ENCODE measurements at regions not wholly inside any gene's neighbourhood (a gene's known extent, or its start where the extent isn't known, plus 50 kb on each side); places are given as distances from the start of the nearest gene placed in this dataset.
"Not testable (repeated sequence)": the region's sequence is repeated elsewhere in the genome, so short reads cannot be mapped to it uniquely, and the experiment has no call there.

GRCh38 chr4:42284030-42284429, 113.3 kb upstream of the SHISA3 start:
- BruUV-seq (replicated peaks) = no TSS peak
- intact Hi-C loops (cut with micrococcal nuclease) = loop anchor here (5.0 to 10.0 kb wide), 3 partner anchors 292 to 583 kb away; partner anchors contain the start of genes ATP8A1 and SLC30A9
- H3K4me3 ChIP-seq (replicated peaks in 1 of 2; ENCODE audit: low read depth in 1 of 2, low read length in 2 of 2) = no peak overlapping the region
- ATAC-seq (no peak), DNase-seq (ENCODE audit: low read depth, low spot score) (no peak)
- POLR2A ChIA-PET = no interaction called here
- no peaks in the 10 kb centered on the region for H3K36me3 ChIP-seq (ENCODE audit: control insufficient read depth in 1 of 2, insufficient read depth in 2 of 2, low read length in 2 of 2)
- no peaks in the 10 kb centered on the region for H3K9me3 ChIP-seq (ENCODE audit: control insufficient read depth in 1 of 2, insufficient read depth in 1 of 2, low read depth in 1 of 2, low read length in 2 of 2)
- no peaks in the 10 kb centered on the region for H4K20me1 ChIP-seq (ENCODE audit: insufficient read depth)
- TF ChIP-seq JUND (IDR thresholded peaks at IDR 0.05) = no peak
- TF ChIP-seq YY1 (IDR thresholded peaks at IDR 0.05; ENCODE audit: extremely low read depth, insufficient replicate concordance, low read depth, low read length) = no peak
- TF ChIP-seq EZH2phosphoT487 (IDR thresholded peaks at IDR 0.05; ENCODE audit: borderline replicate concordance) = no peak
- TF ChIP-seq ZFX (IDR thresholded peaks at IDR 0.05) = no peak
- no peak for TF ChIP-seq RAD21 (IDR thresholded peaks at IDR 0.05; ENCODE audit: low read depth)
- no peak for TF ChIP-seq EZH2 (IDR thresholded peaks at IDR 0.05)
- TF ChIP-seq, protein P1, sequence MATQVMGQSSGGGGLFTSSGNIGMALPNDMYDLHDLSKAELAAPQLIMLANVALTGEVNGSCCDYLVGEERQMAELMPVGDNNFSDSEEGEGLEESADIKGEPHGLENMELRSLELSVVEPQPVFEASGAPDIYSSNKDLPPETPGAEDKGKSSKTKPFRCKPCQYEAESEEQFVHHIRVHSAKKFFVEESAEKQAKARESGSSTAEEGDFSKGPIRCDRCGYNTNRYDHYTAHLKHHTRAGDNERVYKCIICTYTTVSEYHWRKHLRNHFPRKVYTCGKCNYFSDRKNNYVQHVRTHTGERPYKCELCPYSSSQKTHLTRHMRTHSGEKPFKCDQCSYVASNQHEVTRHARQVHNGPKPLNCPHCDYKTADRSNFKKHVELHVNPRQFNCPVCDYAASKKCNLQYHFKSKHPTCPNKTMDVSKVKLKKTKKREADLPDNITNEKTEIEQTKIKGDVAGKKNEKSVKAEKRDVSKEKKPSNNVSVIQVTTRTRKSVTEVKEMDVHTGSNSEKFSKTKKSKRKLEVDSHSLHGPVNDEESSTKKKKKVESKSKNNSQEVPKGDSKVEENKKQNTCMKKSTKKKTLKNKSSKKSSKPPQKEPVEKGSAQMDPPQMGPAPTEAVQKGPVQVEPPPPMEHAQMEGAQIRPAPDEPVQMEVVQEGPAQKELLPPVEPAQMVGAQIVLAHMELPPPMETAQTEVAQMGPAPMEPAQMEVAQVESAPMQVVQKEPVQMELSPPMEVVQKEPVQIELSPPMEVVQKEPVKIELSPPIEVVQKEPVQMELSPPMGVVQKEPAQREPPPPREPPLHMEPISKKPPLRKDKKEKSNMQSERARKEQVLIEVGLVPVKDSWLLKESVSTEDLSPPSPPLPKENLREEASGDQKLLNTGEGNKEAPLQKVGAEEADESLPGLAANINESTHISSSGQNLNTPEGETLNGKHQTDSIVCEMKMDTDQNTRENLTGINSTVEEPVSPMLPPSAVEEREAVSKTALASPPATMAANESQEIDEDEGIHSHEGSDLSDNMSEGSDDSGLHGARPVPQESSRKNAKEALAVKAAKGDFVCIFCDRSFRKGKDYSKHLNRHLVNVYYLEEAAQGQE (IDR thresholded peaks at IDR 0.05; ENCODE audit: low read depth) = no peak
- TF ChIP-seq SP1 (IDR thresholded peaks at IDR 0.05; ENCODE audit: low read depth) = no peak
- TF ChIP-seq ELF1 (IDR thresholded peaks at IDR 0.05; ENCODE audit: borderline replicate concordance, low read depth) = no peak
- TF ChIP-seq, protein P2, sequence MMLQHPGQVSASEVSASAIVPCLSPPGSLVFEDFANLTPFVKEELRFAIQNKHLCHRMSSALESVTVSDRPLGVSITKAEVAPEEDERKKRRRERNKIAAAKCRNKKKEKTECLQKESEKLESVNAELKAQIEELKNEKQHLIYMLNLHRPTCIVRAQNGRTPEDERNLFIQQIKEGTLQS (IDR thresholded peaks at IDR 0.05) = no peak
- TF ChIP-seq POLR2AphosphoS5 (IDR thresholded peaks at IDR 0.05; ENCODE audit: low read depth, low read length) = no peak
- no peak for TF ChIP-seq POLR2A (IDR thresholded peaks at IDR 0.05; ENCODE audit: borderline replicate concordance, extremely low read depth, insufficient read depth, insufficient read length)
- TF ChIP-seq, protein P3, sequence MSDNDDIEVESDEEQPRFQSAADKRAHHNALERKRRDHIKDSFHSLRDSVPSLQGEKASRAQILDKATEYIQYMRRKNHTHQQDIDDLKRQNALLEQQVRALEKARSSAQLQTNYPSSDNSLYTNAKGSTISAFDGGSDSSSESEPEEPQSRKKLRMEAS (IDR thresholded peaks at IDR 0.05) = no peak
- TF ChIP-seq CBX3 (IDR thresholded peaks at IDR 0.05; ENCODE audit: low read depth) = no peak
- no peak for TF ChIP-seq ZBTB33 (IDR thresholded peaks at IDR 0.05; ENCODE audit: extremely low read depth, insufficient replicate concordance, low read length)
- no peak for TF ChIP-seq ZNF274 (IDR thresholded peaks at IDR 0.05; ENCODE audit: low read depth, low read length)
- no peak for TF ChIP-seq SIN3A (IDR thresholded peaks at IDR 0.05; ENCODE audit: low read depth)
- TF ChIP-seq SRF (IDR thresholded peaks at IDR 0.05; ENCODE audit: low read depth) = no peak
- no peaks in the 10 kb centered on the region for H3K9me2 ChIP-seq (ENCODE audit: insufficient read depth)
- no peak overlapping the region for H3K27ac ChIP-seq (ENCODE audit: low read depth, low read length)
- RAD21 ChIA-PET (ENCODE audit: low non-redundant PET in 1 of 2, low total read pairs in 2 of 2, uncharacterized antibody in 2 of 2, unreplicated experiment in 2 of 2) = interaction anchor here in 1 of 2 experiments (0.9 kb wide), 1 partner anchor 236 kb away, joined by 3 read pairs; no protein-coding TSS in a partner anchor
- H3K9ac ChIP-seq (ENCODE audit: low read length) = no peak overlapping the region
- peaks cover 0 to 7% of the 10 kb centered on the region in 2 experiments; a peak in 1 of 4 replicates for H3K4me1 ChIP-seq (ENCODE audit: control insufficient read depth in 1 of 2, insufficient read depth in 2 of 2, low read length in 2 of 2)
- no peak overlapping the region for H3K4me2 ChIP-seq (ENCODE audit: low read length)
- no peaks in the 10 kb centered on the region for H3K79me2 ChIP-seq (ENCODE audit: insufficient read depth, low read length)
- CTCF ChIA-PET = interaction anchor here (0.8 to 4.2 kb wide), 2 partner anchors 87 to 235 kb away, joined by 4 to 38 read pairs; no protein-coding TSS in a partner anchor
- H2AFZ ChIP-seq (ENCODE audit: low read depth, low read length, poor library complexity, severe bottlenecking) = no peak overlapping the region
- no peaks in the 10 kb centered on the region for H3K27me3 ChIP-seq (ENCODE audit: insufficient read depth, low read length)

DNA sequence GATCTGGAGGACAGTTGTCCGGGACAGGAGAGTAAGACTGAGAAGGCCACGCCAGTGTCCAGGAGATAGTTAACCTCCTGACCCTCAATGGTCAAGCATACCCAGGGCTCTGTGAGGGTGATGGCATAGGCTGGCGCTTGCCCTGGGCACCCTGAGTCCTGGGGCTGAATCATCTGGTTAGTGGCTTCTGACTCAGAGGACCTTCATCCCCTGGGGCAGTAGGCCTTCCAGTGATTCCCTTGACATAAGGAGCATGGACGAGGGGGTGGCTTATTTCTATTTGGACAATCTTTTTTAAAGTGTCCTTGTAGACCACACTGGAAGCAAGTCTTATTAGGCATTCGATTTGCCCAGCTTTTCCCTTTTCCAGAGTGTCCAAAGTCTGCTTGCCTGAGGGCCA, 108.4 kb upstream of the SHISA3 start:
- intact Hi-C loops (cut with micrococcal nuclease) = loop anchor here (10.0 kb wide), 1 partner anchor 366 kb away; the partner anchor contains the start of gene ATP8A1
- H3K9ac ChIP-seq (ENCODE audit: low read length); H3K4me2 ChIP-seq (ENCODE audit: low read length); H3K9me3 ChIP-seq (ENCODE audit: control insufficient read depth in 1 of 2, insufficient read depth in 1 of 2, low read depth in 1 of 2, low read length in 2 of 2); H3K4me1 ChIP-seq (ENCODE audit: control insufficient read depth in 1 of 2, insufficient read depth in 2 of 2, low read length in 2 of 2); H3K4me3 ChIP-seq (replicated peaks in 1 of 2; ENCODE audit: low read depth in 1 of 2, low read length in 2 of 2); RAD21 ChIA-PET (ENCODE audit: low non-redundant PET in 1 of 2, low total read pairs in 2 of 2, uncharacterized antibody in 2 of 2, unreplicated experiment in 2 of 2); H3K79me2 ChIP-seq (ENCODE audit: insufficient read depth, low read length); ATAC-seq; H4K20me1 ChIP-seq (ENCODE audit: insufficient read depth); H3K27ac ChIP-seq (ENCODE audit: low read depth, low read length); H3K36me3 ChIP-seq (ENCODE audit: control insufficient read depth in 1 of 2, insufficient read depth in 2 of 2, low read length in 2 of 2); DNase-seq (ENCODE audit: low read depth, low spot score); H3K27me3 ChIP-seq (ENCODE audit: insufficient read depth, low read length); H2AFZ ChIP-seq (ENCODE audit: low read depth, low read length, poor library complexity, severe bottlenecking); H3K9me2 ChIP-seq (ENCODE audit: insufficient read depth); POLR2A ChIA-PET; BruUV-seq (replicated peaks); CTCF ChIA-PET: not testable (repeated sequence)

All from HCT116 (cell line).